Left ventricle myocardium inferior (tissue), 1 donor: ENCODE measurements at regions not wholly inside any gene's neighbourhood (a gene's known extent, or its start where the extent isn't known, plus 50 kb on each side); places are given as distances from the start of the nearest gene placed in this dataset.

ENCODE experiments used
- DNase-seq: peaks from one replicate; pipeline ENCODE4 v3.0.0-alpha.2; 2020
- H3K27ac ChIP-seq: fragments of 200-600 bp; replicated peaks from 2 replicates; pipeline ENCODE4 v1.8.0; 2021
- H3K27me3 ChIP-seq: fragments of 200-600 bp; 2 replicates; pipeline ENCODE4 v1.8.0; 2021; ENCODE audit warnings: low read depth
- H3K36me3 ChIP-seq: fragments of 200-600 bp; 2 replicates; pipeline ENCODE4 v1.8.0; 2021
- H3K4me1 ChIP-seq: fragments of 200-600 bp; 2 replicates; pipeline ENCODE4 v1.8.0; 2021
- H3K4me3 ChIP-seq: fragments of 200-600 bp; 2 replicates; pipeline ENCODE4 v1.8.0; 2021; ENCODE audit warnings: mild to moderate bottlenecking, moderate library complexity
- H3K9me3 ChIP-seq: fragments of 200-600 bp; replicated peaks from 2 replicates; pipeline ENCODE4 v1.8.0; 2021
- intact Hi-C: fragments of 100-400 bp; cut with micrococcal nuclease; formaldehyde crosslinking; loops from one replicate; pipeline ENCODE4 v1.11.0; 2022
- TF ChIP-seq, protein P1 (sequence below): fragments of 200-600 bp; IDR thresholded peaks from 2 replicates; pipeline ENCODE4 v1.8.0; 2021; ENCODE audit warnings: antibody characterized with exemption, mild to moderate bottlenecking, borderline replicate concordance
- donor health status: DM: no; HTN: yes; CAD: no; lungs with severe emphysema.

DNA sequence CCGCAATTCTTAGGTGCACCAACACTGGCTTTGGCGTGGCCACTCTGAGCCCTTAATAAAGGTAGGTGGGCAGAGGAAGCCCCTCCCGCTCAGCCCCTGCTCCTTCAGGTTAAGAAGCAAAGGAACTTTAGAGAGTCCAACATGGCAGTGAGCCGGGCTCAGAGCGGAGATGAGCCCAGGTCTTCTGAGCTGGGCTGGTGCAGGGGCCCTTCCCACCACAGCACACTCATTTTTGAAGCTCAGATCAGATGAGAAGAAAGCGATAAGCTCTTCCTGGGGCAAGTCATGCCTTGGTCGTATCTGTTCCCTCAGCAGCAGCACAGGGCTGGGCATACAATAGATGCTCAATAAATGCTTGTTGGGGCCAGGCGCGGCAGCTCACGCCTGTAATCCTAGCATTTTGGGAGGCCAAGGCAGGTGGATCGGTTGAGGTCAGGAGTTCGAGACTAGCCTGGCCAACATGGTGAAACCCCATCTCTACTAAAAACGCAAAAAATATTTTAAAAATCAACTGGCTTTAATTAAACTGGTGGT lies 51.1 kb upstream of the TARDBP start:
- H3K9me3 ChIP-seq: no peaks in the 10 kb centered on the region
- intact Hi-C loops: no loop called here
- no peak overlapping the region for H3K4me3 ChIP-seq
- TF ChIP-seq, protein P1, sequence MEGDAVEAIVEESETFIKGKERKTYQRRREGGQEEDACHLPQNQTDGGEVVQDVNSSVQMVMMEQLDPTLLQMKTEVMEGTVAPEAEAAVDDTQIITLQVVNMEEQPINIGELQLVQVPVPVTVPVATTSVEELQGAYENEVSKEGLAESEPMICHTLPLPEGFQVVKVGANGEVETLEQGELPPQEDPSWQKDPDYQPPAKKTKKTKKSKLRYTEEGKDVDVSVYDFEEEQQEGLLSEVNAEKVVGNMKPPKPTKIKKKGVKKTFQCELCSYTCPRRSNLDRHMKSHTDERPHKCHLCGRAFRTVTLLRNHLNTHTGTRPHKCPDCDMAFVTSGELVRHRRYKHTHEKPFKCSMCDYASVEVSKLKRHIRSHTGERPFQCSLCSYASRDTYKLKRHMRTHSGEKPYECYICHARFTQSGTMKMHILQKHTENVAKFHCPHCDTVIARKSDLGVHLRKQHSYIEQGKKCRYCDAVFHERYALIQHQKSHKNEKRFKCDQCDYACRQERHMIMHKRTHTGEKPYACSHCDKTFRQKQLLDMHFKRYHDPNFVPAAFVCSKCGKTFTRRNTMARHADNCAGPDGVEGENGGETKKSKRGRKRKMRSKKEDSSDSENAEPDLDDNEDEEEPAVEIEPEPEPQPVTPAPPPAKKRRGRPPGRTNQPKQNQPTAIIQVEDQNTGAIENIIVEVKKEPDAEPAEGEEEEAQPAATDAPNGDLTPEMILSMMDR: peak; percentile 18
- peaks cover 28% of the 10 kb centered on the region for H3K27me3 ChIP-seq
- H3K36me3 ChIP-seq: no peaks in the 10 kb centered on the region
- peaks cover 20% of the 10 kb centered on the region for H3K4me1 ChIP-seq
- no peak for DNase-seq
- no peak overlapping the region for H3K27ac ChIP-seq

DNA sequence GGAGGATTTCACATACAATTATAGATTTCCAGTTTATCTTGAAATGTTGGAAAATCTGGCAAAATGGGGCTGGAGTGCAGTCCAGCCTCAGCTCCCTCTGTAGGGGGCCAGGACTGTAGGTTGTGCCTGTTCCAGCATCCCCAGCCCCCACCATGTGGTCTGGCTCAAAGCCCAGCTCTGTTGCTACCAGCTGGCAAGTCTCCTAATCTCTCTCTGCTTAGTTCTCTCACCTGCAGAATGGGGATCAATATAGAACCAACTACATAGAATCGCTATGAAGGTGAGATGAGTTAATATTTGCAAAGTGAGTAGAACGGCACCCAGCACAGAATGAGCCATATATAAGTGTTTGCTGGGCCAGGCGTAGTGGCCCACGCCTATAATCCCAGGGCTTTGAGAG lies 50.0 kb upstream of the TARDBP start:
- TF ChIP-seq, protein P1: no peak
- Histone ChIP-seq H3K4me1 (peaks cover 12% of the 10 kb centered on the region), H3K27ac (no peak overlapping the region), H3K4me3 (no peak overlapping the region), H3K9me3 (no peaks in the 10 kb centered on the region), H3K27me3 (peaks cover 28% of the 10 kb centered on the region), H3K36me3 (no peaks in the 10 kb centered on the region)
- intact Hi-C loops: no loop called here
- peak; percentile 33 for DNase-seq
